ENCODE measurements at regions not wholly inside any gene's neighbourhood (a gene's known extent, or its start where the extent isn't known, plus 50 kb on each side); places are given as distances from the start of the nearest gene placed in this dataset.

DNA sequence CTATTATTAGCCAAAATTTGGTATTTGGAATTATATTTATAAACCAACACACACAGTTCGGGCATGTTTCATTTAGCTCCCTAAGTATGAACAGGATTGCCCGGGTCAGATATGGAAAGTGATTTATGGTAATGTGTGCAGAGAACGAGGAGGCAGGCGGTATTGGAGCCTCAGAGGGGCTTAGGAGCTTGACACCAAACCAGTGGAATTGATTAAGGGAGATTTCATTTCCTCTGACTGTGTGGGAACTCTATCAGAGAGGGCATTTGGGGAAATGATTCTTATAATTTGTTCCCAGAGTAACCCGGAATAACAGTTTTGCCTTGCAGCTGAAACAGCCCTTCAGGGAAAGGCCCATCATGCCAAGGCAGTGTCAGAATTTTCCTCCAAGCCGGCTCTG lies 115.1 kb upstream of the SPTLC3 start:
- TF ChIP-seq, protein P1, sequence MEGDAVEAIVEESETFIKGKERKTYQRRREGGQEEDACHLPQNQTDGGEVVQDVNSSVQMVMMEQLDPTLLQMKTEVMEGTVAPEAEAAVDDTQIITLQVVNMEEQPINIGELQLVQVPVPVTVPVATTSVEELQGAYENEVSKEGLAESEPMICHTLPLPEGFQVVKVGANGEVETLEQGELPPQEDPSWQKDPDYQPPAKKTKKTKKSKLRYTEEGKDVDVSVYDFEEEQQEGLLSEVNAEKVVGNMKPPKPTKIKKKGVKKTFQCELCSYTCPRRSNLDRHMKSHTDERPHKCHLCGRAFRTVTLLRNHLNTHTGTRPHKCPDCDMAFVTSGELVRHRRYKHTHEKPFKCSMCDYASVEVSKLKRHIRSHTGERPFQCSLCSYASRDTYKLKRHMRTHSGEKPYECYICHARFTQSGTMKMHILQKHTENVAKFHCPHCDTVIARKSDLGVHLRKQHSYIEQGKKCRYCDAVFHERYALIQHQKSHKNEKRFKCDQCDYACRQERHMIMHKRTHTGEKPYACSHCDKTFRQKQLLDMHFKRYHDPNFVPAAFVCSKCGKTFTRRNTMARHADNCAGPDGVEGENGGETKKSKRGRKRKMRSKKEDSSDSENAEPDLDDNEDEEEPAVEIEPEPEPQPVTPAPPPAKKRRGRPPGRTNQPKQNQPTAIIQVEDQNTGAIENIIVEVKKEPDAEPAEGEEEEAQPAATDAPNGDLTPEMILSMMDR (IDR thresholded peaks at IDR 0.05) = no peak
- TF ChIP-seq POLR2AphosphoS5 (IDR thresholded peaks at IDR 0.05) (no peak), POLR2A (IDR thresholded peaks at IDR 0.05) (no peak)
- intact Hi-C loops (cut with DNase I; ENCODE audit: low total_unique reads) = no loop called here
- H3K27ac ChIP-seq = no peak overlapping the region

DNA sequence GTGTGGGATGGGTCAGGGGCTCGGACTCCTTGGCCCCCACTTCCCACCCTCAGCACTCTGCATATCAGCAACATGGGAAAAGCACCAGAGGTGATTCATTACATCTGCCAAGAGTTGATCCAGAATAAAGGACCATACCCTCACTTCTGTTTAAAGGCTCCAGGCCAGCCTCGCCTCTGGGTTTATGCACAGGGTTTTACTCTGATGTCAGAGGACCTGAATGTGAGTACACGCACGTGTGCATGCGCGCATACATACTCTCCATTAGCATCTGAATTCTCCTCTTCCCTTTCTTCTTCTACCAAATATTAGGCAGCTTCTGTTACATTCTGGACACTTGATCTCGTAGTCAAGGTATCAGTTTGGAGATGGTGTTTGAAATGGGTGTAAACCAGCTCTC lies 114.7 kb upstream of the SPTLC3 start:
- Histone ChIP-seq H3K9me3 (no peaks in the 10 kb centered on the region), H3K4me3 (no peak overlapping the region), H3K36me3 (no peaks in the 10 kb centered on the region), H3K27me3 (no peaks in the 10 kb centered on the region), H3K27ac (no peak overlapping the region), H3K4me1 (no peaks in the 10 kb centered on the region)
- intact Hi-C loops (cut with DNase I; ENCODE audit: low total_unique reads) = no loop called here
- DNase-seq (ENCODE audit: low spot score in 2 of 2) = no peak
- no peak for TF ChIP-seq POLR2AphosphoS5 (IDR thresholded peaks at IDR 0.05)
- TF ChIP-seq POLR2A (IDR thresholded peaks at IDR 0.05) = no peak
- TF ChIP-seq, protein P1 (IDR thresholded peaks at IDR 0.05) = no peak

More for the DNA sequence above, 115.1 kb upstream of the SPTLC3 start:
- Histone ChIP-seq H3K27me3 (no peaks in the 10 kb centered on the region), H3K4me1 (no peaks in the 10 kb centered on the region), H3K4me3 (no peak overlapping the region), H3K9me3 (no peaks in the 10 kb centered on the region), H3K36me3 (no peaks in the 10 kb centered on the region)
- no peak for DNase-seq (ENCODE audit: low spot score in 2 of 2)

DNA sequence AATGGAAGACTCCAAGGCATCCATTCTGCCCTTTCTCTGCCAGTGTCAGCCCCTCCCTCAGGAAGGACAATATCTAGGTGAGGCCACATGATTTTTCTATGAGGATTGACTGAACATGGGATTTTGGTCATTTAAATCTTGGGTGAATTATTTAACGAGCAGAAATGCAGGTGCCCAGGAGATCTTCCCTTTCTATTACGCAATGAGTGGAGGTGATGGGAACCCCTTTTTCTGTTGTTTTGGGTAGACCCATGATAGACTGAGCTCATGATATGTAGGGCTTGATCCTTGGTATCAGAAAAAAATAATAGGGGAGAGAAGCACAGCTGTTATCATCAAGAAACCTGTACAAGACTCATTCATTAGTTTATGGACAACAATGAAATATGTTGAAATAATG lies 112.6 kb upstream of the SPTLC3 start:
- no peak for DNase-seq (ENCODE audit: low spot score in 2 of 2)
- H3K9me3 ChIP-seq = no peaks in the 10 kb centered on the region
- no peak overlapping the region for H3K27ac ChIP-seq
- TF ChIP-seq POLR2AphosphoS5 (IDR thresholded peaks at IDR 0.05) (no peak), POLR2A (IDR thresholded peaks at IDR 0.05) (no peak)
- TF ChIP-seq, protein P1 (IDR thresholded peaks at IDR 0.05) = no peak
- no peaks in the 10 kb centered on the region for H3K27me3 ChIP-seq
- H3K4me1 ChIP-seq = no peaks in the 10 kb centered on the region
- no peaks in the 10 kb centered on the region for H3K36me3 ChIP-seq
- H3K4me3 ChIP-seq = no peak overlapping the region
- intact Hi-C loops (cut with DNase I; ENCODE audit: low total_unique reads) = no loop called here

DNA sequence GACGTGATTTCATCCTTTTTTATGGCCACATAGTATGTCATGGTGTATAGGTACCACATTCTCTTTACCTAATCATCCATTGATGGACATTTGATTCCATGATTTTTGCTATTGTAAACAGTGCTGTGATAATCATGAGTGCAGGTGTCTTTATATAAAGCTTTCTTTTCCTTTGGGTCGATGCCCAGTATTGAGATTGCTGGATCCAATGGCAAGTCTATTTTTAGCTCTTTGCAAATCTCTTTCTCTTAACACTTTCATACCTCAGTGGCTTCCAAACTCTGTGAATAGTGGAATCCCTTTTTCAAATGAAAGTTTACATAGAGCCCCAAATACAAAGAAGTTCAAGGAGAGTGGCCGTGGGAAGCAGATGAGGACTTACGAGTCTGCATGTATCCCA lies 105.8 kb upstream of the SPTLC3 start:
- Histone ChIP-seq H3K9me3 (no peaks in the 10 kb centered on the region), H3K27ac (no peak overlapping the region), H3K4me1 (no peaks in the 10 kb centered on the region), H3K36me3 (no peaks in the 10 kb centered on the region), H3K27me3 (no peaks in the 10 kb centered on the region), H3K4me3 (no peak overlapping the region)
- TF ChIP-seq POLR2A (IDR thresholded peaks at IDR 0.05) (no peak), POLR2AphosphoS5 (IDR thresholded peaks at IDR 0.05) (no peak)
- TF ChIP-seq, protein P1 (IDR thresholded peaks at IDR 0.05) = no peak
- DNase-seq (ENCODE audit: low spot score in 2 of 2) = no peak
- intact Hi-C loops (cut with DNase I; ENCODE audit: low total_unique reads) = no loop called here

DNA sequence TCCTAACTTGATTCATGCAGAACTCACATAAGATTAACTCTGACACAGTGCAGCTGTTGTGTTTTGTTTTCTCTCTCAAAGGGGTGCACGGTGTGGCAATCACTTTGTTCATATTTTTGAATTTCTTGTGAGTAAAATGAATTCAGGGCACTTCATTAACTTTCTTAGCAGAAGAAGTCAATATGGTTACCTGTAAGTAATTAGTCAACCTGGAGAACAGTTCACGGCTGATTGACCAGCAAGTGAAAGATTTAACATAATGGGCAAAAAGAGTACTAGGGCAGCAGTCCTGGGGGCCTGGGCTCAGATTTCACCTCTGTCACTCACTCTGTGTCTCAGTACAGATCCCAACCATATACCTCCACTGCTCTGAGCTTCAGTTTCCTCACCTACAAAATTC lies 102.4 kb upstream of the SPTLC3 start:
- H3K27ac ChIP-seq = no peak overlapping the region
- no peak for DNase-seq (ENCODE audit: low spot score in 2 of 2)
- H3K4me1 ChIP-seq = no peaks in the 10 kb centered on the region
- H3K27me3 ChIP-seq = no peaks in the 10 kb centered on the region
- TF ChIP-seq POLR2A (IDR thresholded peaks at IDR 0.05) (no peak), POLR2AphosphoS5 (IDR thresholded peaks at IDR 0.05) (no peak)
- TF ChIP-seq, protein P1 (IDR thresholded peaks at IDR 0.05) = no peak
- no peak overlapping the region for H3K4me3 ChIP-seq
- no peaks in the 10 kb centered on the region for H3K9me3 ChIP-seq
- H3K36me3 ChIP-seq = no peaks in the 10 kb centered on the region
- intact Hi-C loops (cut with DNase I; ENCODE audit: low total_unique reads) = no loop called here
